CD14-positive monocyte (primary cell): ENCODE measurements at regions not wholly inside any gene's neighbourhood (a gene's known extent, or its start where the extent isn't known, plus 50 kb on each side); places are given as distances from the start of the nearest gene placed in this dataset.

Source experiments
- DNase-seq, 3 donors: peaks; one replicate each; pipeline ENCODE4 v3.0.0-alpha.2; 2011 to 2022
- H2AFZ ChIP-seq: 2 replicates; pipeline ENCODE4 v1.6.0; 2012; ENCODE audit warnings: mild to moderate bottlenecking, low read depth, low read length, inconsistent platforms; ENCODE audit not compliant: insufficient read depth, poor library complexity, severe bottlenecking
- H3K27ac ChIP-seq, 2 donors: 1 replicate in 1 of 2; 2 replicates in 1 of 2; pipeline ENCODE4 v1.5.1; 2012 to 2013; ENCODE audit warnings: low read length in 2 of 2, control low read depth in 1 of 2, inconsistent platforms in 1 of 2, low read depth in 1 of 2, mild to moderate bottlenecking in 1 of 2
- H3K27me3 ChIP-seq, 2 donors: one replicate each; pipeline versions ENCODE4 v1.6.0 to v1.6.1; 2011 to 2013; ENCODE audit warnings: low read length in 2 of 2; ENCODE audit not compliant: control insufficient read depth in 2 of 2, insufficient read depth in 2 of 2
- H3K36me3 ChIP-seq, 2 donors: replicated peaks in 1 of 2; 1 replicate in 1 of 2; 2 replicates in 1 of 2; pipeline versions ENCODE4 v1.5.1 to v1.6.1; 2012 to 2013; ENCODE audit warnings: low read length in 2 of 2, control low read depth in 1 of 2, inconsistent platforms in 1 of 2, mild to moderate bottlenecking in 1 of 2; ENCODE audit not compliant: insufficient read depth in 2 of 2, control insufficient read depth in 1 of 2
- H3K4me1 ChIP-seq, 2 donors: 1 replicate in 1 of 2; 2 replicates in 1 of 2; pipeline versions ENCODE4 v1.5.1 to v1.6.1; 2012 to 2013; ENCODE audit warnings: low read length in 2 of 2, control low read depth in 1 of 2, inconsistent platforms in 1 of 2, mild to moderate bottlenecking in 1 of 2, moderate library complexity in 1 of 2; ENCODE audit not compliant: insufficient read depth in 2 of 2, control insufficient read depth in 1 of 2
- H3K4me2 ChIP-seq: replicated peaks from 2 replicates; pipeline ENCODE3; 2012; ENCODE audit warnings: low read length, moderate library complexity, mild to moderate bottlenecking; ENCODE audit not compliant: poor library complexity, severe bottlenecking; ENCODE audit errors: extremely low read depth
- H3K4me3 ChIP-seq, 3 experiments: fragments of 200-600 bp in 1 of 3; sonication (generic) in 1 of 3; replicated peaks in 1 of 3; 1 replicate in 2 of 3; 2 replicates in 1 of 3; pipeline ENCODE4 v1.5.1; 2011 to 2013; ENCODE audit warnings: low read length in 3 of 3, mild to moderate bottlenecking in 3 of 3, control low read depth in 2 of 3, low read depth in 2 of 3, inconsistent platforms in 1 of 3, moderate library complexity in 1 of 3
- H3K79me2 ChIP-seq: 2 replicates; pipeline ENCODE4 v1.6.0; 2012; ENCODE audit warnings: mild to moderate bottlenecking, control low read depth, inconsistent platforms, low read length, moderate library complexity; ENCODE audit not compliant: insufficient read depth
- H3K9ac ChIP-seq: 2 replicates; pipeline ENCODE4 v1.6.0; 2017; ENCODE audit warnings: low read length, mild to moderate bottlenecking; ENCODE audit not compliant: insufficient read depth, poor library complexity, severe bottlenecking
- H3K9me3 ChIP-seq, 2 donors: replicated peaks in 1 of 2; 1 replicate in 1 of 2; 2 replicates in 1 of 2; pipeline versions ENCODE4 v1.5.1 to v1.6.1; 2012 to 2013; ENCODE audit warnings: low read length in 2 of 2, control low read depth in 1 of 2; ENCODE audit not compliant: control insufficient read depth in 1 of 2, insufficient read depth in 1 of 2
- H4K20me1 ChIP-seq: 2 replicates; pipeline ENCODE4 v1.6.0; 2012; ENCODE audit warnings: mild to moderate bottlenecking, low read length, control low read depth, moderate library complexity; ENCODE audit not compliant: insufficient read depth
- H3K27ac Mint-ChIP-seq, 7 donors: one replicate each; pipeline ENCODE4 v1.8.0; 2020; ENCODE audit warnings: mild to moderate bottlenecking in 7 of 7, mixed read lengths in 7 of 7, moderate library complexity in 6 of 7, inconsistent platforms in 2 of 7
- H3K27me3 Mint-ChIP-seq, 3 donors: one replicate each; pipeline ENCODE4 v1.8.0; 2021 to 2022; ENCODE audit warnings: low read depth in 3 of 3, mild to moderate bottlenecking in 3 of 3, mixed read lengths in 3 of 3, moderate library complexity in 3 of 3, inconsistent platforms in 1 of 3
- H3K36me3 Mint-ChIP-seq, 2 donors: one replicate each; pipeline ENCODE4 v1.8.0; 2020; ENCODE audit warnings: mixed read lengths in 2 of 2, inconsistent platforms in 1 of 2, mild to moderate bottlenecking in 1 of 2
- H3K4me1 Mint-ChIP-seq: one replicate; pipeline ENCODE4 v1.8.0; 2020; ENCODE audit warnings: mild to moderate bottlenecking, mixed read lengths
- H3K4me3 Mint-ChIP-seq, 2 donors: one replicate each; pipeline ENCODE4 v1.8.0; 2020; ENCODE audit warnings: mild to moderate bottlenecking in 2 of 2, mixed read lengths in 2 of 2, moderate library complexity in 1 of 2
- H3K9me3 Mint-ChIP-seq, 7 donors: one replicate each; pipeline ENCODE4 v1.8.0; 2020 to 2022; ENCODE audit warnings: mixed read lengths in 7 of 7, mild to moderate bottlenecking in 6 of 7, moderate library complexity in 6 of 7, inconsistent platforms in 2 of 7
- WGBS: methylation state at CpG from one replicate; pipeline ENCODE4 v1.1.5; 2013; ENCODE audit warnings: missing lambda C conversion rate; ENCODE audit not compliant: insufficient coverage; 5-methylcytosine and 5-hydroxymethylcytosine counted together
- intact Hi-C, 2 donors: fragments of 100-400 bp; cut with micrococcal nuclease; formaldehyde crosslinking; loops; one replicate each; pipeline versions ENCODE4 v1.15.0 to v1.15.1; 2023
- TF ChIP-seq, protein P1 (sequence below): fragments of 200-600 bp; IDR thresholded peaks from one replicate; pipeline ENCODE4 v1.8.0; 2022; ENCODE audit warnings: antibody characterized with exemption, mild to moderate bottlenecking

DNA sequence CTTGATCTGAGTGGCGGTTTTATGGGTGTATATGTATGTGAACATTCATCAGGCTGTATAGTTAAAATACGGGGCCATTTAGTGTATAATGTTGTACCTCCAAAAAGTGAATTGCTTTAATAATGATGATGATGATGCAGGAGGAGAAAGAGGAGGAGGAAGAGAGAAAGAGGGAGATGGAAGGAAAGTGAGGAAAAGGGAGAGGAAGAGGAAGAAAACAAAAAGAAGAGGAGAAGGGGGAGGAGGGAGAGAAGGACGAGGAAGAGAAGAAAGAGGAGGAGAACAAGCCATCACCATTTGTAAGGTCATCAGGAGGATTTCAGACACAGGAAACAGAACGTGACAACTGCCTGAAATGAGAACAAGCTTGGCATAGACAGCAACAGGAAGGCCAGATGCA lies 168.4 kb upstream of the NCKAP5 start:
- no peak overlapping the region for H3K4me3 ChIP-seq
- intact Hi-C loops: no loop called here
- H3K9ac ChIP-seq: no peak overlapping the region
- peaks cover 0 to under 1% (median 0%) of the 10 kb centered on the region in 3 donors for H3K27me3 Mint-ChIP-seq
- WGBS: 62% methylated on average over 4 of the region's 4 CpGs
- H3K27ac Mint-ChIP-seq: no peak overlapping the region
- no peaks in the 10 kb centered on the region for H3K4me1 Mint-ChIP-seq
- no peaks in the 10 kb centered on the region for H3K36me3 Mint-ChIP-seq
- H3K36me3 ChIP-seq: no peaks in the 10 kb centered on the region
- H3K9me3 ChIP-seq: peaks cover 6 to 14% of the 10 kb centered on the region in 2 donors
- no peak for DNase-seq
- H3K27me3 ChIP-seq: no peaks in the 10 kb centered on the region
- no peak overlapping the region for H2AFZ ChIP-seq
- no peak overlapping the region for H3K27ac ChIP-seq
- peaks cover 2 to 20% (median 6%) of the 10 kb centered on the region in 7 donors for H3K9me3 Mint-ChIP-seq
- H3K79me2 ChIP-seq: no peaks in the 10 kb centered on the region
- TF ChIP-seq, protein P1, sequence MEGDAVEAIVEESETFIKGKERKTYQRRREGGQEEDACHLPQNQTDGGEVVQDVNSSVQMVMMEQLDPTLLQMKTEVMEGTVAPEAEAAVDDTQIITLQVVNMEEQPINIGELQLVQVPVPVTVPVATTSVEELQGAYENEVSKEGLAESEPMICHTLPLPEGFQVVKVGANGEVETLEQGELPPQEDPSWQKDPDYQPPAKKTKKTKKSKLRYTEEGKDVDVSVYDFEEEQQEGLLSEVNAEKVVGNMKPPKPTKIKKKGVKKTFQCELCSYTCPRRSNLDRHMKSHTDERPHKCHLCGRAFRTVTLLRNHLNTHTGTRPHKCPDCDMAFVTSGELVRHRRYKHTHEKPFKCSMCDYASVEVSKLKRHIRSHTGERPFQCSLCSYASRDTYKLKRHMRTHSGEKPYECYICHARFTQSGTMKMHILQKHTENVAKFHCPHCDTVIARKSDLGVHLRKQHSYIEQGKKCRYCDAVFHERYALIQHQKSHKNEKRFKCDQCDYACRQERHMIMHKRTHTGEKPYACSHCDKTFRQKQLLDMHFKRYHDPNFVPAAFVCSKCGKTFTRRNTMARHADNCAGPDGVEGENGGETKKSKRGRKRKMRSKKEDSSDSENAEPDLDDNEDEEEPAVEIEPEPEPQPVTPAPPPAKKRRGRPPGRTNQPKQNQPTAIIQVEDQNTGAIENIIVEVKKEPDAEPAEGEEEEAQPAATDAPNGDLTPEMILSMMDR: no peak
- no peaks in the 10 kb centered on the region for H4K20me1 ChIP-seq
- H3K4me3 Mint-ChIP-seq: no peak overlapping the region
- H3K4me1 ChIP-seq: no peaks in the 10 kb centered on the region
- H3K4me2 ChIP-seq: no peak overlapping the region

DNA sequence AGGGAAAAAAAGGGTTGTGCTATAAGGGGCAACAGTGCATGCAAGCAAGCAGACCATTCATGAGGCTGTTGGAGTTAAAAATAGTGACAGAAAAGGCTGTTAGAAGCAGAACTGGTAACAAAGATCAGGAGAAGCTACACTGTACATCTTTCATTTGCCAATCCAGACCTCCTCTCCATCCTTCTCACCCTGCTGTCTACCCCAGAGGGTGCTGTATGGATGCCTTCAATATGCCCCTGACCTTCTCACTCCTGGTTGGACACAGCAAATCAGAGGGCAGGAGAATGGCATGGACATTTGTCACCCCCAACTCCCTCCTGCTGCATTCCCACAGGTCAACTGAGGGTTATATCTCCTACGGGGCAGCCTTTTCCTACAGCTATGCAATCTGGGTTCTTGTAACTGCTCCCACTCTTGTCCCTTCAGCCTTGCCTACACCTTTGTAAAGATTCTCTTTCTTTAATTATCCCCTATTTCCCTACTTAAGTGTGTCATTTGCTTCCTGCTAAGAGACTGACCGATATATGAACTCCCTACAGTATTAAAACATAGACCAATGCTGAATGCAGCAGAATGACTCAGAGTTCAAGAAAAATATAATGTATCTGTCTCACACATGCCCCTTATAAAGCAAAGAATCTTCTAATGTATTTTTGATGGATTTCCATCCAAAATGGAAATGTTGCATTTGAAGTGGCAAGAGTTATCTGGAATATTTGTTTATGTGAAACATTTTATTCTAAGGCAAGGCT lies 169.2 kb upstream of the NCKAP5 start:
- Histone ChIP-seq H4K20me1 (no peaks in the 10 kb centered on the region), H3K27ac (no peak overlapping the region), H3K4me3 (no peak overlapping the region), H3K4me1 (no peaks in the 10 kb centered on the region), H3K27me3 (no peaks in the 10 kb centered on the region), H3K9ac (no peak overlapping the region), H3K9me3 (peaks cover 6 to 16% of the 10 kb centered on the region in 2 donors), H3K36me3 (no peaks in the 10 kb centered on the region), H2AFZ (no peak overlapping the region), H3K4me2 (no peak overlapping the region), H3K79me2 (no peaks in the 10 kb centered on the region)
- no peak overlapping the region for H3K4me3 Mint-ChIP-seq
- TF ChIP-seq, protein P1: no peak
- H3K9me3 Mint-ChIP-seq: peaks cover 2 to 19% (median 6%) of the 10 kb centered on the region in 7 donors
- DNase-seq: no peak
- WGBS: 100% methylated on average over 1 of the region's 2 CpGs
- H3K4me1 Mint-ChIP-seq: no peaks in the 10 kb centered on the region
- no peaks in the 10 kb centered on the region for H3K36me3 Mint-ChIP-seq
- intact Hi-C loops: no loop called here
- no peaks in the 10 kb centered on the region for H3K27me3 Mint-ChIP-seq
- no peak overlapping the region for H3K27ac Mint-ChIP-seq
